SH-SY5Y (cell line): ENCODE measurements at regions not wholly inside any gene's neighbourhood (a gene's known extent, or its start where the extent isn't known, plus 50 kb on each side); places are given as distances from the start of the nearest gene placed in this dataset.

ENCODE experiments used
- GATA2 ChIP-seq: IDR thresholded peaks from 2 replicates; pipeline ENCODE4 v1.6.1; 2011; ENCODE audit warnings: mild to moderate bottlenecking, low read depth, low read length
- GATA3 ChIP-seq: IDR thresholded peaks from 2 replicates; pipeline ENCODE4 v1.6.1; 2011; ENCODE audit warnings: low read depth, mild to moderate bottlenecking, low read length, moderate library complexity

DNA sequence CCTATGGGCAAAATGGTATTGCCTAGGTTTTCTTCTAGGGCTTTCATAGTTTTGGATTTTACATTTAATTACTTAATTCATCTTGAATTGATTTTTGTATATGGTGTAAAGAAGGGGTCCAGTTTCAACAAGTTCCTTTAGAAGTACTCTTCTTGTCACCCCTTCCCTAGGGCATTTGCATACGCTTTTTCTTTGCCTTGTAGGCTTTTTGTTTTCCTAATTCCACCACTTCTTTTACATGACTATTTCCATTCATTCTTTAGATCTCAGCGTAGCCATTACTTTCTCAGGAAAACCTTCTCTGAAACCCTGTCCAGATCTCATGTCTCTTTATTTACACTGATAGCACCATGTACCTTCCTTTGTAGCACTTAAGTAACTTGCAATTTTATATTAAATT is 648.6 kb downstream of the XPNPEP1 start:
- TF ChIP-seq GATA3 (no peak), GATA2 (no peak)
